HG02678 (cell line): ENCODE measurements at regions not wholly inside any gene's neighbourhood (a gene's known extent, or its start where the extent isn't known, plus 50 kb on each side); places are given as distances from the start of the nearest gene placed in this dataset.
"Not testable (repeated sequence)": the region's sequence is repeated elsewhere in the genome, so short reads cannot be mapped to it uniquely, and the experiment has no call there.

ENCODE experiments used
- ATAC-seq: cut with Tn5 transposase; IDR thresholded peaks from one replicate; pipeline ENCODE4 v1.9.1; 2021; ENCODE audit warnings: mild to moderate bottlenecking, moderate library complexity; ENCODE audit not compliant: unreplicated experiment

- ATAC-seq: no peak
Observed at GRCh38 chr4:54861201-54861600, 203.4 kb downstream of the KIT start.

- no peak for ATAC-seq
Observed at GRCh38 chr4:54855191-54855854, 197.6 kb downstream of the KIT start.

- no peak for ATAC-seq
Observed at GRCh38 chr4:54852602-54853001, 194.8 kb downstream of the KIT start.

GRCh38 chr4:54852054-54852453, 194.3 kb downstream of the KIT start:
- ATAC-seq: no peak

GRCh38 chr4:54844911-54845310, 187.2 kb downstream of the KIT start:
- no peak for ATAC-seq

GRCh38 chr4:54843946-54844345, 186.2 kb downstream of the KIT start:
- ATAC-seq: peak; percentile 57

GRCh38 chr4:54843106-54843505, 185.3 kb downstream of the KIT start:
- ATAC-seq: no peak

GRCh38 chr4:54842656-54843055, 184.9 kb downstream of the KIT start:
- no peak for ATAC-seq

GRCh38 chr4:54842226-54842625, 184.5 kb downstream of the KIT start:
- no peak for ATAC-seq

- ATAC-seq: peak; percentile 65
Observed at GRCh38 chr4:54840992-54841768, 183.4 kb downstream of the KIT start.

- ATAC-seq: peak; percentile 23
Observed at GRCh38 chr4:54840430-54840829, 182.7 kb downstream of the KIT start.

- no peak for ATAC-seq
Observed at GRCh38 chr4:54838301-54838700, 180.5 kb downstream of the KIT start.

GRCh38 chr4:54837576-54838140, 179.9 kb downstream of the KIT start:
- ATAC-seq: no peak

GRCh38 chr4:54828361-54828760, 170.6 kb downstream of the KIT start:
- ATAC-seq: not testable (repeated sequence)

GRCh38 chr4:54823616-54824015, 165.9 kb downstream of the KIT start:
- ATAC-seq: no peak

GRCh38 chr4:54819034-54819433, 161.3 kb downstream of the KIT start:
- ATAC-seq: no peak

- ATAC-seq: no peak
Observed at GRCh38 chr4:54818481-54818880, 160.7 kb downstream of the KIT start.

GRCh38 chr4:54813674-54814073, 155.9 kb downstream of the KIT start:
- no peak for ATAC-seq

- ATAC-seq: no peak
Observed at GRCh38 chr4:54806351-54806750, 148.6 kb downstream of the KIT start.

GRCh38 chr4:54802336-54802735, 144.6 kb downstream of the KIT start:
- no peak for ATAC-seq

GRCh38 chr4:54800831-54801530, 143.2 kb downstream of the KIT start:
- ATAC-seq: peak; percentile 91

GRCh38 chr4:54794579-54794978, 136.8 kb downstream of the KIT start:
- no peak for ATAC-seq
